HL-60 (cell line): ENCODE measurements at regions not wholly inside any gene's neighbourhood (a gene's known extent, or its start where the extent isn't known, plus 50 kb on each side); places are given as distances from the start of the nearest gene placed in this dataset.

Experiments
- CTCF ChIP-seq: IDR thresholded peaks from one replicate; pipeline ENCODE4 v1.5.1; 2011; ENCODE audit warnings: low read length, control low read depth, inconsistent platforms; ENCODE audit not compliant: insufficient read depth
- GABPA ChIP-seq: IDR thresholded peaks from 2 replicates; pipeline ENCODE4 v1.6.1; 2012; ENCODE audit warnings: low read depth

GRCh38 chr6:105688573-105688972 is 285.7 kb upstream of the PREP start:
- TF ChIP-seq CTCF (no peak), GABPA (no peak)
